NB4 (cell line): ENCODE measurements at regions not wholly inside any gene's neighbourhood (a gene's known extent, or its start where the extent isn't known, plus 50 kb on each side); places are given as distances from the start of the nearest gene placed in this dataset.

ENCODE experiments used
- MYC ChIP-seq: IDR thresholded peaks from 2 replicates; pipeline ENCODE4 v1.6.1; 2011; ENCODE audit warnings: low read depth, low read length
- POLR2A ChIP-seq: IDR thresholded peaks from 2 replicates; pipeline ENCODE4 v1.6.1; 2011; ENCODE audit warnings: mild to moderate bottlenecking; ENCODE audit not compliant: insufficient read length; ENCODE audit errors: extremely low read depth
- TF ChIP-seq, protein P1 (sequence below): IDR thresholded peaks from one replicate; pipeline ENCODE4 v1.5.1; 2012; ENCODE audit warnings: low read depth, low read length
- TF ChIP-seq, protein P2 (sequence below): IDR thresholded peaks from 2 replicates; pipeline ENCODE4 v1.6.1; 2011; ENCODE audit warnings: low read depth, low read length

DNA sequence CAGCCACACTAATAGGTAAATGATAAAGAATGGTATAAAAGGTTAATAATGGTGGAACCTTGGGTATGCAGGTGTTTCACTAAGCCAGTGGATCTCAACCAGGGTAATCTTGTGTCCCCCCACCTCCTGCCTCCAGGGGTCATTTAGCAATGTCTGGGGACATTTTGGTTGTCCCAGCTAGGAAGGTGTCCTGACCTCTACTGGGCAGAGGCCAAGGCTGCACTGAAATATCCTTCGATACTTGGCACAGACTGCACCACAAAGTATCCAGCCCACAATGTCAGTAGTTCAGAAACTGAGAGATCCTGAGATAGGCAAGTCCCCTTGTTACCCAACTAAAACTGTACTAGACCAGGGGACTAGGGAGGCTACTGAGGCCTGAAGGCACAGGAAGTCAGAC lies 113.6 kb upstream of the TIAM1 start:
- TF ChIP-seq, protein P1, sequence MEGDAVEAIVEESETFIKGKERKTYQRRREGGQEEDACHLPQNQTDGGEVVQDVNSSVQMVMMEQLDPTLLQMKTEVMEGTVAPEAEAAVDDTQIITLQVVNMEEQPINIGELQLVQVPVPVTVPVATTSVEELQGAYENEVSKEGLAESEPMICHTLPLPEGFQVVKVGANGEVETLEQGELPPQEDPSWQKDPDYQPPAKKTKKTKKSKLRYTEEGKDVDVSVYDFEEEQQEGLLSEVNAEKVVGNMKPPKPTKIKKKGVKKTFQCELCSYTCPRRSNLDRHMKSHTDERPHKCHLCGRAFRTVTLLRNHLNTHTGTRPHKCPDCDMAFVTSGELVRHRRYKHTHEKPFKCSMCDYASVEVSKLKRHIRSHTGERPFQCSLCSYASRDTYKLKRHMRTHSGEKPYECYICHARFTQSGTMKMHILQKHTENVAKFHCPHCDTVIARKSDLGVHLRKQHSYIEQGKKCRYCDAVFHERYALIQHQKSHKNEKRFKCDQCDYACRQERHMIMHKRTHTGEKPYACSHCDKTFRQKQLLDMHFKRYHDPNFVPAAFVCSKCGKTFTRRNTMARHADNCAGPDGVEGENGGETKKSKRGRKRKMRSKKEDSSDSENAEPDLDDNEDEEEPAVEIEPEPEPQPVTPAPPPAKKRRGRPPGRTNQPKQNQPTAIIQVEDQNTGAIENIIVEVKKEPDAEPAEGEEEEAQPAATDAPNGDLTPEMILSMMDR, result no peak
- TF ChIP-seq POLR2A (no peak), MYC (no peak)
- TF ChIP-seq, protein P2, sequence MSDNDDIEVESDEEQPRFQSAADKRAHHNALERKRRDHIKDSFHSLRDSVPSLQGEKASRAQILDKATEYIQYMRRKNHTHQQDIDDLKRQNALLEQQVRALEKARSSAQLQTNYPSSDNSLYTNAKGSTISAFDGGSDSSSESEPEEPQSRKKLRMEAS, result no peak
